Gastroesophageal sphincter (tissue), 3 donors: ENCODE measurements at regions not wholly inside any gene's neighbourhood (a gene's known extent, or its start where the extent isn't known, plus 50 kb on each side); places are given as distances from the start of the nearest gene placed in this dataset.

ENCODE experiments used
- EP300 ChIP-seq: sonication (generic); formaldehyde crosslinking; IDR thresholded peaks from one replicate; pipeline ENCODE4 v1.6.1; 2017; ENCODE audit warnings: antibody characterized with exemption, mild to moderate bottlenecking
- POLR2A ChIP-seq, 2 donors: fragments of 450-650 bp; IDR thresholded peaks; one replicate each; pipeline ENCODE4 v1.6.1; 2017; ENCODE audit warnings: antibody characterized with exemption in 2 of 2, mild to moderate bottlenecking in 2 of 2, moderate library complexity in 1 of 2
- POLR2AphosphoS5 ChIP-seq: sonication (generic); formaldehyde crosslinking; IDR thresholded peaks from one replicate; pipeline ENCODE4 v1.6.1; 2017; ENCODE audit warnings: antibody characterized with exemption
- TF ChIP-seq, protein P1 (sequence below), 4 experiments: fragments of 200-600 bp in 2 of 4; fragments of 450-650 bp in 2 of 4; sonication (generic) in 1 of 4; IDR thresholded peaks; one replicate each; pipeline ENCODE4 v1.5.1; 2017 to 2019; ENCODE audit warnings: antibody characterized with exemption in 4 of 4, mild to moderate bottlenecking in 2 of 4, moderate library complexity in 2 of 4

DNA sequence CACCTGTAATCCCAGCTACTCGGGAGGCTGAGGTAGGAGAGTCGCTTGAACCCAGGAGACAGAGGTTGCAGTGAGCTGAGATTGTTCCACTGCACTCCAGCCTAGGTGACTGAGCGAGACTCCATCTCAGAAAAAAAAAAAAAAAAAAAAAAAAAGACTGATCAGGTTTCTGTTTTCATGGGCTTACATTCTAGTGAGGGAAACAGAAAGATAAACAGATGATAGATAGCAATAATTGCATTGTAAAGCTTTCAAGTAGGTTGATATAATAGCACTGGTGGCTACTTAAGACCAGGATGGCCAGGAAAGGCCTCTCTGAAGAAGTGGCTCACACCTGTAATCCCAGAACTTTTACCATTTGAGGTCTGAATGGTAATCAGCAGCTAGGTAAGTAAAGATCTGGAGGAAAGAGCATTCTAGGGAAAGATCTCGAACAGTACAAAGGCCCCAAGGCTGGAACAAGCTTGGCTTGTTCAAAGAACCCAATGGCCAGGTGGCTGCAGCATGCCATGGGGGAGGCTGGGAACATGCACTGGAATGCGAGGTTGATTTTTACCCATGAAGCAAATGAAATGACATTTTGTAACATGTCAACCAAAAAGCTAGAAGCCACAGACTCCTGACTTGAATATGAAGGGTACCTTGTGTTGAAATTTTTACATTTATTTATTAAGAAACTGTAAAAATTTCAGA lies 108.3 kb upstream of the DHX40 start:
- TF ChIP-seq, protein P1, sequence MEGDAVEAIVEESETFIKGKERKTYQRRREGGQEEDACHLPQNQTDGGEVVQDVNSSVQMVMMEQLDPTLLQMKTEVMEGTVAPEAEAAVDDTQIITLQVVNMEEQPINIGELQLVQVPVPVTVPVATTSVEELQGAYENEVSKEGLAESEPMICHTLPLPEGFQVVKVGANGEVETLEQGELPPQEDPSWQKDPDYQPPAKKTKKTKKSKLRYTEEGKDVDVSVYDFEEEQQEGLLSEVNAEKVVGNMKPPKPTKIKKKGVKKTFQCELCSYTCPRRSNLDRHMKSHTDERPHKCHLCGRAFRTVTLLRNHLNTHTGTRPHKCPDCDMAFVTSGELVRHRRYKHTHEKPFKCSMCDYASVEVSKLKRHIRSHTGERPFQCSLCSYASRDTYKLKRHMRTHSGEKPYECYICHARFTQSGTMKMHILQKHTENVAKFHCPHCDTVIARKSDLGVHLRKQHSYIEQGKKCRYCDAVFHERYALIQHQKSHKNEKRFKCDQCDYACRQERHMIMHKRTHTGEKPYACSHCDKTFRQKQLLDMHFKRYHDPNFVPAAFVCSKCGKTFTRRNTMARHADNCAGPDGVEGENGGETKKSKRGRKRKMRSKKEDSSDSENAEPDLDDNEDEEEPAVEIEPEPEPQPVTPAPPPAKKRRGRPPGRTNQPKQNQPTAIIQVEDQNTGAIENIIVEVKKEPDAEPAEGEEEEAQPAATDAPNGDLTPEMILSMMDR (IDR thresholded peaks at IDR 0.05) = no peak
- no peak for TF ChIP-seq POLR2AphosphoS5
- TF ChIP-seq POLR2A (IDR thresholded peaks at IDR 0.05) = no peak
- no peak for TF ChIP-seq EP300
